ENCODE measurements at regions not wholly inside any gene's neighbourhood (a gene's known extent, or its start where the extent isn't known, plus 50 kb on each side); places are given as distances from the start of the nearest gene placed in this dataset.

DNA sequence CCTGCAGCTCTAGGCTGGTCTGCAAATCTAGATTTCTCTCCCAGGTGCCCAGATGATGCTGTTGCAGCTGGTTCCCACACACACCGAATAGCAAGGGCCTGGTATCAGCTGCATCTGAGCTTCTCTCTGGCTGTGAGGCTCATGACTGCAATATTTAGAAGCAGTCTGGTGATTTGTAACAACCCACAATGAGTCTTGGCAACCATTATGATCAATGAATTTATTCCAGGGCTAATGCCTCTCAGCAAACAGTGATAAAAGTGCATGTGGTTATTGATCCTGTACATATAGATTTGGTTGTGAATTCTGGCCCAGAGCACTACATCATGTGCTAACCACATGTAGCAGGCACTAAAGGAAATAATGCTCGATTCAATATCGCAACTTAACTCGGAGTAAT, 114.3 kb downstream of the ASCL4 start:
- TF ChIP-seq, protein P1, sequence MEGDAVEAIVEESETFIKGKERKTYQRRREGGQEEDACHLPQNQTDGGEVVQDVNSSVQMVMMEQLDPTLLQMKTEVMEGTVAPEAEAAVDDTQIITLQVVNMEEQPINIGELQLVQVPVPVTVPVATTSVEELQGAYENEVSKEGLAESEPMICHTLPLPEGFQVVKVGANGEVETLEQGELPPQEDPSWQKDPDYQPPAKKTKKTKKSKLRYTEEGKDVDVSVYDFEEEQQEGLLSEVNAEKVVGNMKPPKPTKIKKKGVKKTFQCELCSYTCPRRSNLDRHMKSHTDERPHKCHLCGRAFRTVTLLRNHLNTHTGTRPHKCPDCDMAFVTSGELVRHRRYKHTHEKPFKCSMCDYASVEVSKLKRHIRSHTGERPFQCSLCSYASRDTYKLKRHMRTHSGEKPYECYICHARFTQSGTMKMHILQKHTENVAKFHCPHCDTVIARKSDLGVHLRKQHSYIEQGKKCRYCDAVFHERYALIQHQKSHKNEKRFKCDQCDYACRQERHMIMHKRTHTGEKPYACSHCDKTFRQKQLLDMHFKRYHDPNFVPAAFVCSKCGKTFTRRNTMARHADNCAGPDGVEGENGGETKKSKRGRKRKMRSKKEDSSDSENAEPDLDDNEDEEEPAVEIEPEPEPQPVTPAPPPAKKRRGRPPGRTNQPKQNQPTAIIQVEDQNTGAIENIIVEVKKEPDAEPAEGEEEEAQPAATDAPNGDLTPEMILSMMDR (conservative IDR thresholded peaks at IDR 0.05; ENCODE audit: low read depth in 2 of 2), result no peak
- no peak for TF ChIP-seq CREB1 (CRISPR knock-in tag; IDR thresholded peaks at IDR 0.05; ENCODE audit: low read depth)
- TF ChIP-seq REST (IDR thresholded peaks at IDR 0.05; ENCODE audit: unreplicated experiment), result no peak
- no peak for TF ChIP-seq POLR2AphosphoS5 (IDR thresholded peaks at IDR 0.05; ENCODE audit: low read depth)
- no peak for TF ChIP-seq EZH2 (IDR thresholded peaks at IDR 0.05; ENCODE audit: low read depth, unreplicated experiment)

Data from GM23338 (cell line).